Mesodermal cell (in vitro differentiated cells): ENCODE measurements at regions not wholly inside any gene's neighbourhood (a gene's known extent, or its start where the extent isn't known, plus 50 kb on each side); places are given as distances from the start of the nearest gene placed in this dataset.

ENCODE experiments used
- H3K27ac ChIP-seq: 2 replicates; pipeline ENCODE4 v1.7.0; 2013; ENCODE audit warnings: mild to moderate bottlenecking, low read depth, low read length, moderate library complexity; ENCODE audit not compliant: severe bottlenecking
- H3K36me3 ChIP-seq: 2 replicates; pipeline ENCODE4 v1.7.1; 2013; ENCODE audit warnings: mild to moderate bottlenecking, low read length, moderate library complexity; ENCODE audit not compliant: control insufficient read depth, insufficient read depth
- H3K4me1 ChIP-seq: one replicate; pipeline ENCODE4 v1.7.1; 2013; ENCODE audit warnings: mild to moderate bottlenecking, low read length; ENCODE audit not compliant: insufficient read depth, control insufficient read depth, poor library complexity, severe bottlenecking
- H3K4me3 ChIP-seq: 2 replicates; pipeline ENCODE4 v1.7.0; 2013; ENCODE audit warnings: low read length, control low read depth, mild to moderate bottlenecking; ENCODE audit not compliant: insufficient read depth, poor library complexity, severe bottlenecking; ENCODE audit errors: extremely low read depth
- H3K9me3 ChIP-seq: 2 replicates; pipeline ENCODE4 v1.7.1; 2013; ENCODE audit warnings: mild to moderate bottlenecking, low read length, moderate library complexity; ENCODE audit not compliant: control insufficient read depth
- WGBS, 2 experiments: methylation state at CpG; one replicate each; pipeline ENCODE4 v1.1.5; 2013; ENCODE audit warnings: missing lambda C conversion rate in 2 of 2; ENCODE audit not compliant: insufficient coverage in 2 of 2; 5-methylcytosine and 5-hydroxymethylcytosine counted together

DNA sequence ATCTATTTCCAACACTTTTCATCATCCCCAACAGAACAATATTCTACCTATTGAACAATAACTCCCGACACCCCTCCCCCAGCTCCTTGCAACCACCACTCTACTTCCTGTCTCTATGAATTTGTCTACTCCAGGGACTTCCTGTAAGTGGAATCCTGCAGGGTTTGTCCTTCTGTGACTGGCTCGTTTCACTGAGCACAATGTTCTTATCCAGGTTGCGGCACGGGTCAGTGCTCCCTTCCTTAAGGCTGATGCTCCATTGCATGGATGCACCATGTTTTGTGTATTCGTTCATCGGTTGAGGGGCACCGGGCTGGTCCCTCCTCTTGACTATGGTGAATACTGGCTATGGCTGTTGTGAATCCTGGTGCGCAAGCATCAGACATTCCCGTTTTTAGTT is 163.2 kb downstream of the TBXT start:
- WGBS, 2 experiments, result 91 to 96% methylated on average over 7 of the region's 9 CpGs
- H3K27ac ChIP-seq, result no peak overlapping the region
- H3K4me3 ChIP-seq, result no peak overlapping the region
- H3K36me3 ChIP-seq, result no peaks in the 10 kb centered on the region
- H3K4me1 ChIP-seq, result peaks cover 11% of the 10 kb centered on the region
- H3K9me3 ChIP-seq, result no peaks in the 10 kb centered on the region

DNA sequence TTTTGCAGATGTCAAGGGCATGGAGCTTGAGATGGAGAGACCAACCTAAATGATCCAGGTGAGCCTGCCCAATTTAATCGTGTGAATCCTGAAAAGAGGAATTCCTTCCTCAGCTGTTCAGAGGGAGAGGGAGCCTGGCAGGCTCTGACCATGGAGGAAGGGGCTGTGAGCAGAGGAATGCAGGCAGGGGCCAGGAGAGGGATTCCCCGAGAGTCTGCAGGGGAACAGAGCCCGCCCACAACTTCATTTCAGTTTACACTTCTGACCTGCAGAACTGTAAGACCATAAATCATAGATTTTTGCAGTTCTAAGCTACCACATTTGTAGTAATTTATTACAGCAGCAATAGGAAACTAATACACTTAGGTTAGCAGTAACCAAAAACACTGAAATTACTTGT is 164.1 kb downstream of the TBXT start:
- Histone ChIP-seq H3K36me3 (no peaks in the 10 kb centered on the region), H3K4me3 (no peak overlapping the region), H3K27ac (no peak overlapping the region), H3K9me3 (no peaks in the 10 kb centered on the region), H3K4me1 (peaks cover 11% of the 10 kb centered on the region)
- WGBS, 2 experiments, result 50 to 75% methylated on average over 1 to 2 of the region's 3 CpGs

DNA sequence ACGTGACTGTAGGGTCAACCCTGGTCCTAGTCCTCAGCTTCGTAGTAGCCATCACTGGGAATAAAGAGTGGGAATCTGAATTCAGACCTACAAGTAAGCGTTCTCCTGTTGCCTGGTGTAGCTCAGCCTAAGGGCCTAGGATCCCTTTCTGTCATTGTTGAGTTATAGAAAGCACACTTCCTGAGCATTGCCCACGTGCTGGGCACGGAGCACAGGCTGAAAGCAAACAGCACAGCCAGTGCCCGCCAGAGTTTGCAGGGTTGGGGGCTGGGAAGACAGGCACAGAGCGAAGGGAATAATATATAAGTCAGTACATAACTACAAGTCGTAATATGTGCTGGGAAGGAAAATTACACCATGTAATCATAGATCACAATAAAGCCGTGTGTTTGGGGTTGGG is 166.3 kb downstream of the TBXT start:
- Histone ChIP-seq H3K27ac (no peak overlapping the region), H3K9me3 (no peaks in the 10 kb centered on the region), H3K4me1 (peaks cover 3% of the 10 kb centered on the region), H3K4me3 (no peak overlapping the region), H3K36me3 (no peaks in the 10 kb centered on the region)
- 84 to 92% methylated on average over 3 to 6 of the region's 9 CpGs for WGBS, 2 experiments

DNA sequence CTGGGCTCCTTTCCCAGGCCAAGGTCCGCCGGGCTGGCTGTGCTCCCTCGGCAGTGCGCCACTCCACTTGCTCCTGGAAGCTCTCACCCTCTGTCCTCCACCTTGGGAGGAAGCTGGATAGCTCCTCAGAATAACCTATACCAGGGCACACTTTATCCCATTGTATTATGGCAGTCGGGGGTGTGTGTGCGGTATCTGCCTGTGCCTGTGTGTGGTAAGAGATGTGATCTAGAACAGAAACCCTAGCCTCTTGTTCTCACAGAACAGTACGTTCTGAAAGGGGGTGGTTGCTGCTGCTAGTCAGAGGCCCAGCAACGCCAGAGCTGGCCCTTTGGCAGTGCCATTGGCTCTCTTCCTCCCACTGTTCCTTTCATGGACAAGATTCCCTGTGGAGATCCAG is 168.4 kb downstream of the TBXT start:
- no peak overlapping the region for H3K27ac ChIP-seq
- no peaks in the 10 kb centered on the region for H3K36me3 ChIP-seq
- WGBS, 2 experiments, result 84 to 88% methylated on average over 6 of the region's 8 CpGs
- no peaks in the 10 kb centered on the region for H3K4me1 ChIP-seq
- H3K4me3 ChIP-seq, result no peak overlapping the region
- H3K9me3 ChIP-seq, result no peaks in the 10 kb centered on the region

DNA sequence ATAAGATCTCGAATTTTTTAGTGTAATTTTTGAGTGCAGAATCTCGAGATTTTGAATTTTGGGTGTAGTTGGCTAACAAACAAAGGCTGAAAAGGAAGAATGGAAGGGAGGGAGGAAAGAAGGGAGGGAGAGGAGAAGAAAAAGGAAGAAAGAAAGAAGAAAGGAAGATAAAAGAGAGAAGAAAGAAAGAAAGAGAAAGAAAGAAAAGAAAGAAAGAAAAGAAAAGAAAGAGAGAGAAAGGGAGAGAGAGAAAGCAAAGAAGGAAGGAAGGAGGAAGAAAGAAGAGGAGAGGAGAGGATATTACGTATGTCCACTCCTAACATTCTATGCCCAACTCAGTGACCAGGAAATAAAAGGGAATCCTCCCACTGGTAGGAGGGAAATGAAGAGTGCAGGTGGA is 169.6 kb downstream of the TBXT start:
- H3K9me3 ChIP-seq, result no peaks in the 10 kb centered on the region
- H3K27ac ChIP-seq, result no peak overlapping the region
- H3K4me1 ChIP-seq, result no peaks in the 10 kb centered on the region
- no peaks in the 10 kb centered on the region for H3K36me3 ChIP-seq
- no peak overlapping the region for H3K4me3 ChIP-seq
- WGBS, 2 experiments, result 82 to 85% methylated on average over 2 of the region's 3 CpGs

DNA sequence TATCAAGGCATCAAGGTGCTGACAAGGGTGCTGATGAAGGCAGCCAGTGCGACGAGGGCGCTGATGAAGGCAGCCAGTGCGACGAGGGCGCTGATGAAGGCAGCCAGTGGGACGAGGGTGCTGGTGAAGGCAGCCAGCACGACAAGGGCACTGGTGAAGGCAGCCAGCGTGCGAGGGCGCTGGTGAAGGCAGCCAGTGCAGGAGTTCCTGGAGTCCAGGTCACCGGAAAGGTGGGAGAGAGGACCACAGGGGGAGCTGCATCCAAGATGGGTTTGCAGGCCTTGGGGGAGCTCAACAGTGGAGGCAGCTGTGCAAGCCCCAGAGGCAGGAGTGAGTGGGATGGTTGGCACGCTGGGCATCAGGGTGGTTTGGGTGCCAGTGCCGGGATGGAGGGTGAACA is 176.3 kb downstream of the TBXT start:
- H3K27ac ChIP-seq, result no peak overlapping the region
- H3K36me3 ChIP-seq, result no peaks in the 10 kb centered on the region
- no peak overlapping the region for H3K4me3 ChIP-seq
- no peaks in the 10 kb centered on the region for H3K9me3 ChIP-seq
- peaks cover 8% of the 10 kb centered on the region for H3K4me1 ChIP-seq
- 75 to 77% methylated on average over 13 to 14 of the region's 14 CpGs for whole genome bisulfite sequencing, 2 experiments

DNA sequence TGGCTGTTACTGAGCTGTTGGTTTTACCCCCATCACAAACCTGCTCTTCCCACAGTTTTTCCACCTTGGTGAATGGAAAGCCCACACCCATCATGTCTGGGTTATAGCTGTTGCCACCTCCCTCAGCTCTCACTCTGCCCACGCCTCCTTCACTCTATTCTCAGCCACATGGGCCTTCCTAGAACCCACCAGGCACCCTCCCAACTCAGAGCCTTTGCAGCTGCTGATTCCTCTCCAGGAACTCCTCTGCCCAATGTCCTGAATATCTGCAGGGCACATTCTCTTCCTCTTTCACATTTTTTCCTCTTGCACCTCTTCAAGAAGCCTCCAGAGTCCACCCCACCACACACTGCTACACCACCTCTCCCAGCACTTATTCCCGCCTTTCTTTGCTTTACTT is 177.4 kb downstream of the TBXT start:
- 79 to 93% methylated on average over 2 of the region's 2 CpGs for WGBS, 2 experiments

DNA sequence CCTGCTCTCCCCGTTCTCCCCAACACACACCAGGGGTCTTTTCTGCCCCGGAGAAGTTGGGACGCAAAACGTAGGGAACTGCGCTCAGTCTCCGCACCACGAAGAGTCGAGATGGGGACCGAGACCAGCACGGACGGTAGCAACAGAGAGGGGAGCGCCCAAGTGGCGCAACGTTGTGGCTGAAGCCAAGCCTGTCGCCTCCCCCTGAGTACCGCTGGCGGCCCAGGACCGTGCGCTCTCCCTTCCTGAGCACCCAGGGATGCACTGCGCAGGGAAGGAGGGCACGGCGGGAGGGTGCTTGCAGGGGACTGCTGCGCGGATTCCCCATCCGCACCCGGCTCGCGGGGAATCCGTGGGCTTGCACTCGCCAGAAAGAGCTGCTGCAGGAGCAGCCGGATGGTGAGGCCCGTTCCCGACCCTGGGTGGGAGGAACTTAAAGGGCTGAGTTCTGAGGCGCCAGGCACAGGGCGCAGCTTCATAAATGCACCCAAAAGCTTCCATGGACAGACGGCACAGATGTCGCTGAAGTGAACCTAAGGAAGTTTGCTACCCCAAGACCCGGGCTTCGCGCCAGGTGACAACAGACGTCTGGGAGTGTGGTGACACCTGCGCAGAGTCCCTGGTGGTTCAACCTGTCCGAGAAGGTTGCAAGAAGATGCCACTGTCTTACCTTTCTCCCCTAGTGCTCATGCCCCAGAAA is 178.7 kb downstream of the TBXT start:
- Histone ChIP-seq H3K36me3 (no peaks in the 10 kb centered on the region), H3K4me3 (peak overlapping the region; percentile 30), H3K4me1 (peaks cover 8% of the 10 kb centered on the region), H3K9me3 (no peaks in the 10 kb centered on the region), H3K27ac (no peak overlapping the region)
- WGBS, 2 experiments, result 0 to 6% methylated on average over 11 to 42 of the region's 43 CpGs

More for the DNA sequence above, 177.4 kb downstream of the TBXT start:
- no peak overlapping the region for H3K27ac ChIP-seq
- H3K36me3 ChIP-seq, result no peaks in the 10 kb centered on the region
- H3K4me1 ChIP-seq, result peaks cover 8% of the 10 kb centered on the region
- H3K9me3 ChIP-seq, result no peaks in the 10 kb centered on the region
- H3K4me3 ChIP-seq, result no peak overlapping the region

DNA sequence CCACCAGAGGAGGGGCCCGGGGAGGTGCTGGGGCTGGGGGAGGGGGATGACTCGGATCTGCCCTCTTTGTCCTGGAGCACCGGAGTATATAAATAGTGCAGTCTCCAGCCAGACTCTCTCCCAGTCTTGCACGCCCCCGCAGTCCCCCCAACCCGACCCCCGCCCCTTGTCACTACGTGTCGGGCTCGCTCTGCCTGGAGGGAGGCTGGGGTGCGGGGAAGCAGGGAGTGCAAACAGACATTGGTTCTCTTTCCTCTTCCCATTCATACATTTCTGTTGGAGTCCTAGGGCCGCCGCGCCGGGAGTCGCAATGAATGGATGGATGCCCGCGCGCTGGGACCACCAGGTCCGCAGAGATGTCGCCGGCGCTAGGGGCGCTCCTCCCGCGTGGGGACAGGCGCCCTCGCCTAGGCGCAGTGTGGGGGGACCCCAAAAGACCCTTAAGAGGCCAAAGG is 179.3 kb downstream of the TBXT start:
- 0% methylated on average over 11 to 17 of the region's 29 CpGs for WGBS, 2 experiments
- no peaks in the 10 kb centered on the region for H3K36me3 ChIP-seq
- peak overlapping the region; percentile 30 for H3K4me3 ChIP-seq
- no peaks in the 10 kb centered on the region for H3K9me3 ChIP-seq
- no peak overlapping the region for H3K27ac ChIP-seq
- H3K4me1 ChIP-seq, result peaks cover 8% of the 10 kb centered on the region

DNA sequence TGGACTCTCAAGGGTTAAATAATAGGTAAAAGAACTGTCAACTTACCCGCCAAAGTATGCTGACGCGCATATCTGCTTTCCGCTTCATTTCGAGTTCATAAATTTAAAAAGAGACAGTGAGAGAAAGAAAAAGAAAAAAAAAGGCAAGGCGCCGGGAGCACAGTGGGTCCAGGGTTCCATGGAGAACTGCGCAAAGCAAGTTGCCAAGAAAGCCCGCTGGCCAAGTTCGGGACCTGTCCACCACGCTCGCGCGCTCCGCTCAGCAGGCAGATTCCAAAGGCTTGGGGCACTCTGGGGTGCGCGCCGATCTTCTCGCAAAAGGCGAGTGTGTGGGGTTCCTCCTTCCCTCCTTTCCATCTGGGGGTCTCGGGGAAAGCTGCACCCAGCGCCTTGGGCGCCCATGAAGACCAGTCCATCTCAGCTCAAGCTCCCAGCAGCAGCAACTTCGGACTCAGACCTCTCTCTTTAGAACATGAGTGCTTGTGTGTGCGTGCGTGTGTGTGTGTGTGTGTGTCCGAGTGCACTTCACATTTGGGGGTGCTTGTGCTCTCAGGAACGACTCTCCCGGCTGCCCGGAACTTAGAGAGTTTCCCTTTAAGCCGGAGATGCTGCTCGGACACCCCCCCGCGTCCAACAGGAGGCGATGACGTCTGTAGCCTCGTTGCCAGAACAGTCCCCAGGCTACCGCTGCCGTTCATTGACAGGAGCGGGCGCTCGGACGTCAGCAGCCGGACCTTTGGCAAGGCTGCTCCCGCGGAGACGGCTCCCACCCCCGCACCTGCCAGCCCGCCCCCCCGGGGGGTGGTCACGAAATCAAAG is 180.0 kb downstream of the TBXT start:
- WGBS, 2 experiments, result 0% methylated on average over 29 to 35 of the region's 51 CpGs
- H3K4me3 ChIP-seq, result peak overlapping the region; percentile 30
- no peaks in the 10 kb centered on the region for H3K9me3 ChIP-seq
- H3K36me3 ChIP-seq, result no peaks in the 10 kb centered on the region
- H3K4me1 ChIP-seq, result peaks cover 8% of the 10 kb centered on the region
- no peak overlapping the region for H3K27ac ChIP-seq
